ENCODE measurements at regions not wholly inside any gene's neighbourhood (a gene's known extent, or its start where the extent isn't known, plus 50 kb on each side); places are given as distances from the start of the nearest gene placed in this dataset.

DNA sequence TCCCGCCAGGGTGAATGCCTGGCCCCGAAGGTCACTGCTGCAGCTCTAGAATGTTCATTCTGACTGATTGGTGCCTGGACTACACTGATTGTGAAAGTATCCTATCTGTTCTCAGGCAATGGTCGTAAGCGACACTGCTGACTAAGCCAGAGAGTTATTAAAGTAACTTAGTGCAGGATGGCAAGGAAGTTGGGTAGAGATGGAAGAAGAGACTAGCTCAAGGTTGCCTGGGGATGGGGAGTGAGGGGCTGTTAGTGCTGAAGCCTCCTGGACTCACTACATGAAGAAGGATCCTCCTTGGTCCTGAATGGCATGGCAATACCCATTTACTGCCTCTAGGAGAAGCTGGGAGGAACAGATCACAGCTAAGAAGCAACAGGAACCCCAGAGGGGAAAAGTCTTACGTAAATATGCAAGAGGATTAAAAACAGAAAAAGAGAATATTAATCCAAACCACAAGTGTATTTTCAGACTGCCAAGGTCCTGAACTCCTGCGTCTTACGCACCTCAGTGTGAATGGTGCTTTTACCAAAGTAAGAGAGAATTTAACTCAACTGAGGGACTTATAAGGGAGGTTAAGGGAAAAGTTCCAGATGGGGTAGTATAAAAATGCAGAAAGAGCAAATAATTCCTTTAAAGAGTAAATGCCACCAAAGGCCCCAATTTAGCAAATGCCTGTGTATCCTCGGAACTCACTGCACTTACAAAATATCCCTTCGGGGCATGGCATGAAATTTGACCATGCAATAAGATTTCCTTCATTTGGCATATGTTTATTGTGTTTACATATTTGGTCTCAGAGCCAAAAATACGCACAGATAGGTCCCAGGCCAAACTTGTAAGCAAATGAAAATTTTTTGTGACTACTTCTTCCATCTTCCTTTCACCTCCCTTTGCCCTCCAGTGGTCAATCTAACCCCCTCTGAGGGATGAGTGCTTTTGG lies 64.0 kb upstream of the DGKG start:
- H4K20me1 ChIP-seq (ENCODE audit: control insufficient read depth, extremely low read depth, insufficient read depth, low read length): no peaks in the 10 kb centered on the region
- peak; percentile 84 to 94 for DNase-seq (ENCODE audit: low read depth in 2 of 2)
- no peak overlapping the region for H2AFZ ChIP-seq (ENCODE audit: low read length)
- TF ChIP-seq, protein P1, sequence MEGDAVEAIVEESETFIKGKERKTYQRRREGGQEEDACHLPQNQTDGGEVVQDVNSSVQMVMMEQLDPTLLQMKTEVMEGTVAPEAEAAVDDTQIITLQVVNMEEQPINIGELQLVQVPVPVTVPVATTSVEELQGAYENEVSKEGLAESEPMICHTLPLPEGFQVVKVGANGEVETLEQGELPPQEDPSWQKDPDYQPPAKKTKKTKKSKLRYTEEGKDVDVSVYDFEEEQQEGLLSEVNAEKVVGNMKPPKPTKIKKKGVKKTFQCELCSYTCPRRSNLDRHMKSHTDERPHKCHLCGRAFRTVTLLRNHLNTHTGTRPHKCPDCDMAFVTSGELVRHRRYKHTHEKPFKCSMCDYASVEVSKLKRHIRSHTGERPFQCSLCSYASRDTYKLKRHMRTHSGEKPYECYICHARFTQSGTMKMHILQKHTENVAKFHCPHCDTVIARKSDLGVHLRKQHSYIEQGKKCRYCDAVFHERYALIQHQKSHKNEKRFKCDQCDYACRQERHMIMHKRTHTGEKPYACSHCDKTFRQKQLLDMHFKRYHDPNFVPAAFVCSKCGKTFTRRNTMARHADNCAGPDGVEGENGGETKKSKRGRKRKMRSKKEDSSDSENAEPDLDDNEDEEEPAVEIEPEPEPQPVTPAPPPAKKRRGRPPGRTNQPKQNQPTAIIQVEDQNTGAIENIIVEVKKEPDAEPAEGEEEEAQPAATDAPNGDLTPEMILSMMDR (conservative IDR thresholded peaks at IDR 0.05 in 1 of 2, IDR thresholded peaks at IDR 0.05 in 1 of 2; ENCODE audit: low read depth in 1 of 2, low read length in 2 of 2): peak; percentile 65 to 66
- no peak for TF ChIP-seq EZH2 (IDR thresholded peaks at IDR 0.05; ENCODE audit: low read length, missing control alignments)
- H3K4me3 ChIP-seq (replicated peaks in 1 of 4; ENCODE audit: control extremely low read depth in 1 of 4, insufficient read depth in 1 of 4, low read depth in 3 of 4, low read length in 4 of 4): no peak overlapping the region
- peak overlapping the region; percentile 46 for H3K27ac ChIP-seq (ENCODE audit: insufficient read depth, low read length)
- H3K27me3 ChIP-seq (ENCODE audit: control insufficient read depth, insufficient read depth, low read length): no peaks in the 10 kb centered on the region
- no peak overlapping the region for H3K9ac ChIP-seq (ENCODE audit: insufficient read depth, low read length)
- H3K4me2 ChIP-seq (ENCODE audit: extremely low read depth, insufficient read depth, low read length): no peak overlapping the region
- H3K36me3 ChIP-seq (ENCODE audit: control insufficient read depth, insufficient read depth, low read length): no peaks in the 10 kb centered on the region
- no peaks in the 10 kb centered on the region for H3K9me3 ChIP-seq (ENCODE audit: control insufficient read depth, insufficient read depth, low read depth, low read length)
- peaks cover 19% of the 10 kb centered on the region for H3K4me1 ChIP-seq (ENCODE audit: control insufficient read depth, extremely low read depth, insufficient read depth, low read length)
- H3K79me2 ChIP-seq (ENCODE audit: control insufficient read depth, insufficient read depth, low read length): no peaks in the 10 kb centered on the region

- Histone ChIP-seq H3K4me3 (replicated peaks in 1 of 4; ENCODE audit: control extremely low read depth in 1 of 4, insufficient read depth in 1 of 4, low read depth in 3 of 4, low read length in 4 of 4) (no peak overlapping the region), H3K9ac (ENCODE audit: insufficient read depth, low read length) (no peak overlapping the region), H4K20me1 (ENCODE audit: control insufficient read depth, extremely low read depth, insufficient read depth, low read length) (no peaks in the 10 kb centered on the region), H3K79me2 (ENCODE audit: control insufficient read depth, insufficient read depth, low read length) (no peaks in the 10 kb centered on the region), H3K4me2 (ENCODE audit: extremely low read depth, insufficient read depth, low read length) (no peak overlapping the region), H3K27ac (ENCODE audit: insufficient read depth, low read length) (no peak overlapping the region), H3K9me3 (ENCODE audit: control insufficient read depth, insufficient read depth, low read depth, low read length) (no peaks in the 10 kb centered on the region), H3K4me1 (ENCODE audit: control insufficient read depth, extremely low read depth, insufficient read depth, low read length) (peaks cover 16% of the 10 kb centered on the region), H3K36me3 (ENCODE audit: control insufficient read depth, insufficient read depth, low read length) (no peaks in the 10 kb centered on the region), H2AFZ (ENCODE audit: low read length) (no peak overlapping the region), H3K27me3 (ENCODE audit: control insufficient read depth, insufficient read depth, low read length) (no peaks in the 10 kb centered on the region)
- TF ChIP-seq, protein P1 (conservative IDR thresholded peaks at IDR 0.05 in 1 of 2, IDR thresholded peaks at IDR 0.05 in 1 of 2; ENCODE audit: low read depth in 1 of 2, low read length in 2 of 2): no peak
- no peak for TF ChIP-seq EZH2 (IDR thresholded peaks at IDR 0.05; ENCODE audit: low read length, missing control alignments)
- no peak for DNase-seq (ENCODE audit: low read depth in 2 of 2)
Observed at GRCh38 chr3:186421946-186422345, 59.9 kb upstream of the DGKG start.

DNA sequence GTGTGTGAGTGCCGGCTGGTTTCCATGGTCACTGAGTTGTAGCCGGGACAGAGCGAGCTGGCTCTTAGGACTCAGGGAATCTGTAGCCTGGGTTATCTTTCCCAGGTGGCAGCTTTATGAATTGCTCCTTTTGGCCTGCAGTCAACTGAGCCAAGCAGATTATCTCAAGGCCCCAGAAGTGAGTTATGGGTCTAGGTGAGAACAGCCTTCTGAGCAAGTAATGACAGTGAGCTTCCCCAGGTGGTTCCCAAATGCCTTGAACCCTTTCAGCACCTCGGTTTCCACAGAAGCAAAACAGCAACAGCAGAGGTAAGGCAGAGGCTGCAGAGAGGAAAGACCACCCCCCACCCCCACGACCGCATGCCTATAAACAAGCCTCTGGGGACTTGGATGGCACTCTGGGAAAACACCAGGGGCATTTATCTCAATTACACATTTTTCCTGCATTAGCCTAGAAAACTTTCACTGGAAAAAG lies 56.7 kb upstream of the DGKG start:
- H3K9me3 ChIP-seq (ENCODE audit: control insufficient read depth, insufficient read depth, low read depth, low read length): no peaks in the 10 kb centered on the region
- peaks cover 5% of the 10 kb centered on the region for H3K4me1 ChIP-seq (ENCODE audit: control insufficient read depth, extremely low read depth, insufficient read depth, low read length)
- H2AFZ ChIP-seq (ENCODE audit: low read length): no peak overlapping the region
- H3K9ac ChIP-seq (ENCODE audit: insufficient read depth, low read length): no peak overlapping the region
- no peak overlapping the region for H3K4me3 ChIP-seq (replicated peaks in 1 of 4; ENCODE audit: control extremely low read depth in 1 of 4, insufficient read depth in 1 of 4, low read depth in 3 of 4, low read length in 4 of 4)
- DNase-seq (ENCODE audit: low read depth in 2 of 2): no peak
- H3K36me3 ChIP-seq (ENCODE audit: control insufficient read depth, insufficient read depth, low read length): no peaks in the 10 kb centered on the region
- H3K4me2 ChIP-seq (ENCODE audit: extremely low read depth, insufficient read depth, low read length): no peak overlapping the region
- H3K79me2 ChIP-seq (ENCODE audit: control insufficient read depth, insufficient read depth, low read length): no peaks in the 10 kb centered on the region
- no peaks in the 10 kb centered on the region for H3K27me3 ChIP-seq (ENCODE audit: control insufficient read depth, insufficient read depth, low read length)
- H4K20me1 ChIP-seq (ENCODE audit: control insufficient read depth, extremely low read depth, insufficient read depth, low read length): no peaks in the 10 kb centered on the region
- TF ChIP-seq, protein P1 (conservative IDR thresholded peaks at IDR 0.05 in 1 of 2, IDR thresholded peaks at IDR 0.05 in 1 of 2; ENCODE audit: low read depth in 1 of 2, low read length in 2 of 2): no peak
- no peak for TF ChIP-seq EZH2 (IDR thresholded peaks at IDR 0.05; ENCODE audit: low read length, missing control alignments)
- H3K27ac ChIP-seq (ENCODE audit: insufficient read depth, low read length): no peak overlapping the region
